GM18867 (cell line): ENCODE measurements at regions not wholly inside any gene's neighbourhood (a gene's known extent, or its start where the extent isn't known, plus 50 kb on each side); places are given as distances from the start of the nearest gene placed in this dataset.
A peak's percentile ranks its signal among the peaks of the same experiment; 100 is the strongest.

Source experiments
- ATAC-seq: cut with Tn5 transposase; IDR thresholded peaks from one replicate; pipeline ENCODE4 v1.9.1; 2021; ENCODE audit warnings: mild to moderate bottlenecking, moderate library complexity; ENCODE audit not compliant: unreplicated experiment

DNA sequence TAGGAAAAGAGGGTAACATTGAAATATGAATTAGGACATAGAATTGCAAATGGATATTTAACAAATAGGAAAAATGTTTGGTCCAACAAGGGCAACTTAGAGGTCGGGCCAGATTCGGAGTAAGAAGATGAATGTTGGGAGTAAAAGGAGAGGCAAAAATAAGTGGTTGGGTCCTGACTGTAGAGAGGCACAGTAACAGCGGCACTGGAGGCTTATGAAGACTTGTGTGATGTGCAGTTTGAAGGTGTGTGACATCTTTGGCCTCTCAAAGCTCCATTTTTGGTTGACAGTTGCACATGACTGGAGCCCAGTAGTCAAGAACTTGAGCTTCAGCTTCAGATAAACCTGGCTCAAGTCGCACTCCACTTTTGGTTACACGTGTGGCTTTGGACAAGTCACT, 109.9 kb upstream of the PAXBP1 start:
- ATAC-seq, result no peak

GRCh38 chr21:32884062-32884461, 112.5 kb upstream of the PAXBP1 start:
- no peak for ATAC-seq

- no peak for ATAC-seq
Measured at GRCh38 chr21:32886339-32886738, 114.8 kb upstream of the PAXBP1 start.

DNA sequence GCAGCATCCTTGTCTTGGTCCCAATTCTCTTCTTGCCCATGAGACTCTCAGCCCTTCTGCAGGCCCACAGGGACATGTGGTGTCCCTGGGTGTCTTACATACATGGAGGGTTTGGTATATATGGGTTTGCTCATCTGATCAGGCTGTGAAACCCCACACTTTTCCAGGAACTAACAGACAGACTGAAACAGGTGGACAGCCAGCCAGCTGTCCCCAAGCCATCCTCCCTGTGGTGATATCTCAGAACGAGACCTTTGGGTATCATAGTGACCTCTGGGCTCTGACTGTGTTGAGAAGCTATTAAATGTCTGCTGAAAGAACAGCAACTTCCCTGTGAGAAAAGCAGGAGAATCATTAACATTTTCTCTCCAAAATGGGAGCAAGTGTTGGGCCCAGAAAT, 115.5 kb upstream of the PAXBP1 start:
- no peak for ATAC-seq

DNA sequence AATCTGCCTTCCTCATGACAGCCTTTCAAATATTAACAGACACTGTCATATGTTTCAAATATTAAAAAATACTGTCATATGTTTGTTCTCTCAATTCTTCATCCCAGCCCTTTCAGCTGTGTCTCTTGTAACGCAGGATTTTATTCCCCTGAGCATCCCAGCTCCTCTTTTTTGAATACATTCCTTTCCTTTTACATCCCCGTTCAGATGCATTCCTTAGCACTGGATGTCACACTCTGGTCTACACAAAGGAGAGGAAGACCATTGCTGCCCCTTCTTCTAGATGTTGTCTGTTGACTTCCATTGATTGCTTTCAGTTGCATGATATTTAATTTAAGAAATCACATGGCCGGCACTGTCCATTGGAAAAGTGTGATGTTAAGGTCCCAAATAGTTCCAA, 117.4 kb upstream of the PAXBP1 start:
- ATAC-seq, result no peak

DNA sequence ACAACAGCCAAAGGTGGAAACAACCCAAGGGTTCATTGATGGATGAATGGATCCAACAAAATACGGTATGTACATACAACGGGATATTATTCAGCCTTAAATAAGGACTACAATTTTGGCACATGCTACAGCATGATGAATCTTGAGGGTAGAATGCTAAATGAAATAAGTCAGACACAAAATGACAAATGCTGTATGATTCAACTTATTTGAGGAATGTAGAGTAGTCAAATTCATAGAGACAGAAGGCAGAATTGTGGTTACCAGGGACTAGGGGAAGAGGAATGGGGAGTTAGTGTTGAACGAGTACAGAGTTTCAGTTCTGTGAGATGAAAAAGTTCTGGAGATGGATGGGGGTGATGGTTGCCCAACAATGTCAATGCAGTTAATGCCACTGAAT, 118.0 kb upstream of the PAXBP1 start:
- ATAC-seq, result no peak

DNA sequence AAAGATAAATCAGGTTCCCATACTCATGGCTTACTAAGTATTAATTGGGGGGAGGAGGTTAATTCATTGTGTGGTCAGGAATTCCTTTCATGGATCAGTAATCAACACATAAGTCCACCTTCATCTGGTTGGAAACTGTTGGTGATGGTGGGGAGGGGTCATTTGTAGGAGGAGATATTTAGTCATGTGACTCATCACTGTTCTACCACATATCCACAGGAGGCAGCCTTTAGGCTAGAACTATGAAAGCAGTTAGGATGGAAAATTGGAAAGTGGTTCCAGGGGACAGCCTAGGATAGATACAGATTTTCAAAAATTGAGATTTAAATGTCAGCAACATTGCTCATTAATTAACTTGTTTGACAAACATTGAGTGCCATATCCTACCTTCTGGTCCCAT, 122.8 kb upstream of the PAXBP1 start:
- no peak for ATAC-seq

DNA sequence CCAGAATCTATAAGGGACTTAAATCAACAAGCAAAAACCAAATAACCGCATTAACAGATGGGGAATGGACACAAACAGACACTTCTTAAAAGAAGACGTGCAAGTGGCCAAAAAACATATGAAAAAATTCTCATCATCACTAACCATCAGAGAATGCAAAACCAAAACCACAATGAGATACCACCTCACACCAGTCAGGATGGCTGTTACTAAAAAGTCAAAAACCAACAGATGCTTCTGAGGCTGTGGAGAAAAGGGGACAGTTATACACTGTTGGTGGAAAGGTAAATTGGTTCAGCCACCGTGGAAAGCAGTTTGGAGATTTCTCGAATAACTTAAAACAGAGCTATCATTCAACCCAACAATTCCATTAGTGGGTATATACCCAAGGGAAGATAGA, 124.9 kb upstream of the OLIG2 start:
- no peak for ATAC-seq

GRCh38 chr21:32907521-32907920, 118.2 kb upstream of the OLIG2 start:
- ATAC-seq, result no peak

DNA sequence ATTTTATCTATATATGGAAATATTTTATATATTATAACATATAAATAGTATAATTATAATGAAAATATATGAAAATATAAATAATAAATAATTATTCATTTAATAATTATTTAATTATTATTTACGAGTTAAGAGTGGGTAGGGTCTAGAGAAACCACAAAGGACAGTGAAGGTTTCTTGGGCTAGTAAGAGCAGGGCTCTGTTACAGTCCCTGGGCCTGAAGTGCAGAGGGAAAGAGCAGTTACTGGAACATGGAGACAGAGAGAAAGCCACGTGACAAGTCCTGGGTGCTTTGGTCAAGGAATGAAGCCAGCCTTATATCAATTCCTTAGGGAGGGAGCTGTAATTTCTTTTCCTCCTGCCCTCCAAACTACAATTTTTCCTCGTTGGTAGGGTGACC, 117.2 kb upstream of the OLIG2 start:
- ATAC-seq, result no peak

GRCh38 chr21:32909393-32909792, 116.3 kb upstream of the OLIG2 start:
- ATAC-seq, result no peak

- ATAC-seq, result no peak
Measured at GRCh38 chr21:32914424-32915039, 111.2 kb upstream of the OLIG2 start.

- no peak for ATAC-seq
Measured at GRCh38 chr21:32915099-32915498, 110.6 kb upstream of the OLIG2 start.

- no peak for ATAC-seq
Measured at GRCh38 chr21:32916088-32916487, 109.6 kb upstream of the OLIG2 start.

GRCh38 chr21:32916522-32917099, 109.1 kb upstream of the OLIG2 start:
- no peak for ATAC-seq

GRCh38 chr21:32917362-32918135, 108.2 kb upstream of the OLIG2 start:
- no peak for ATAC-seq

DNA sequence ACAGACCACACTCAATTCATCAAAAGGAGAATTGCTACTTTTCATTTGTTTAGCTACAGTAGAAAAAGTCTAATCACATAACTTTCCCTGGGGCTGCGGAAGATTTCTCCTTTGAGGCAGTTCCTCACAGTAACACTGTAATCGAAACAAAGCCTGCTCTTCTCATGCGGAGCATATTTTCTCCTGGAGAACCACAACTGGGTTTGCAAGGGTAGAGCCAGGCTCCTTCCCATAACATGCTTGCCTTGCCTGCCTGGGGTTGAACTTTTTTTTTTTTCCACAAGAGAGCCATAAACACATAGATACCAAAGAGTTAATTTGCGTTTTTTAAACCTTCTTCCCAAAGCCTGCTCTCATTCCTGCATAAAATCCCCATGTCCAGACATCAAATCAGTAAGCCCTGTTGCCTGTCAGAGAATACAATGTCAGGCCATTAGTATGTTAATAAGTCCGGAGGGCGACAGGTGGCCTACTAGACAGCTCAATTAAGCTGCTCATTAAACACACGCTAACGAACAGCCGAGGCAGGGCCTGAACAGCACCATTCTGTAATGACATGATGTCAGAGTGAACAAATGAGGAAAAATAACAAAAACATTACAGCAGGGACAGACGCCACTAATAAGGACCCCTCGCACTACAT, 107.1 kb upstream of the OLIG2 start:
- no peak for ATAC-seq

DNA sequence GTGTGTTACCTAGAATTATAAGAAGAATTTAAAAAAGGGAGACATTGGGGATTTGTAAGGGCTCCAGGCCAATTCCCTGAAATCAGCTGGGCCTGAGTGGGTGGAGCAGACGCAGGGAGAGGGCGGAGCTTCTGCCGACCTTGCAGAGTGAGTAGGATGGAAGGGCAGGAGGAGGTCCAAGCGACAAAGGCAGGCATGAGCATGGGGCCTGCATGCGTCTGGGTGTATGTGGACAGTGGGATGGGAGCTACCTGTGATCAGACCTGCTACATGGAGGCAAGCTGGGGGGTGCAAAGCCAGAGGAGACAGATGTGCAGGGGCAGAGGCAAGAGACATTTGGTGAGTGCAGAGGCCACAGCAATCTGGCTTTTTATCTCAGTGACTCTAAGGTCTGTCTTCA, 105.3 kb upstream of the OLIG2 start:
- ATAC-seq, result no peak

DNA sequence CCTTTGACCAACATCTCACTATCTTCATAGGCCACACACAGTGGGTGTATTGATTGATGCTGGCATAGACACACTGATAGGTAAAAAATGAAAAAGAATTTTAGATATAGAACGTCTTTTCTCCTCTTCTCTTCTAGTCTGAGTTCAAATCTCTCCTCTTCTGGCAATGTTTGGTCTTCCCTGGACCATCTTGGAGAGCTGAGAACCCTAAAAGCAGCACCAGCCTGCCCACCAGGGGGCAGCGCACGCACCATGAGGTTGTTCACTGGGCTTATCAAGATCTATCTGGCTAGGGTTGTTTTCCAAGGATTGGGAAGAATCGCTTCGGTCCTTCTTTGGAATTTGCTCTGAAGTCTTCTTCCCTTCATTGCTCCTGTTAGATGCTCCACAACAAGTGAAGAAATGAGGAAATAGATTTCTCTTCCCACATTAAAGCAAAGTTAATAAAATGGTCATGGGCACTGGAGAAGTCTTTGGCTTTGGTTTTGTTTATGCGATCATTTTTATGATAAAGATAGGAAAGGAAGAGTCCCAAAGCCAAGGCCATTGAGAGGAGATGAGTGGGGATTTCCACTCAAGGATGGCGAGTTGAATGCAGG, 104.0 kb upstream of the OLIG2 start:
- no peak for ATAC-seq

GRCh38 chr21:32925098-32925497, 100.6 kb upstream of the OLIG2 start:
- ATAC-seq, result no peak

GRCh38 chr21:32929633-32930038, 96.1 kb upstream of the OLIG2 start:
- ATAC-seq, result peak; percentile 72

- ATAC-seq, result no peak
Measured at GRCh38 chr21:32930673-32931072, 95.1 kb upstream of the OLIG2 start.
